A673 (cell line): ENCODE measurements at regions not wholly inside any gene's neighbourhood (a gene's known extent, or its start where the extent isn't known, plus 50 kb on each side); places are given as distances from the start of the nearest gene placed in this dataset.

ENCODE experiments used
- EZH2 ChIP-seq: fragments of 200-600 bp; sonication (generic); IDR thresholded peaks from 2 replicates; pipeline ENCODE4 v1.6.1; 2017; ENCODE audit warnings: borderline replicate concordance, low read depth, mild to moderate bottlenecking, mixed read lengths, antibody characterized with exemption, low read length; ENCODE audit not compliant: poor library complexity, severe bottlenecking
- TF ChIP-seq, protein P1 (sequence below): fragments of 300-800, 200-600 bp; sonication (generic); conservative IDR thresholded peaks from 2 replicates; pipeline ENCODE4 v1.5.1; 2017; ENCODE audit warnings: low read depth, mild to moderate bottlenecking, antibody characterized with exemption, low read length, moderate library complexity, mixed read lengths

DNA sequence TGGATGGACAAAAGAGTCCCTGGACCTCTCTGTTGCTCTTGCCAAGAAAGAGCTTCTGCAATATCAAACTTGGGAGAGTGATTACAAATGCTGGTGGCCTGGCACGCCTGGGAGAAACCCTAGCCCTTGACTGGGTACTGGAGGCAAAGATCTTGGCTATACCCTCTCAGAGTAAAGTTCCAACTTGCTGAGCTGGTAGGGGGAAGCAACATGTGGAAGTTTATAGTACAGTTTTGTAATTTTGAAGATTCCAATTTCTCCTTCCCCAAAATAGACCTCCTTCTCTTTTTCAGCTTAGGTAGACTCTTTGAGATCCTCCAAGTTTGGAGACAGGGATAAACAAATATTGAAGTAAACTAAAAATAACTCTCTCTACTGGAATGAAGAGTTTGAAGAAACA lies 645.3 kb downstream of the NR4A2 start:
- TF ChIP-seq, protein P1, sequence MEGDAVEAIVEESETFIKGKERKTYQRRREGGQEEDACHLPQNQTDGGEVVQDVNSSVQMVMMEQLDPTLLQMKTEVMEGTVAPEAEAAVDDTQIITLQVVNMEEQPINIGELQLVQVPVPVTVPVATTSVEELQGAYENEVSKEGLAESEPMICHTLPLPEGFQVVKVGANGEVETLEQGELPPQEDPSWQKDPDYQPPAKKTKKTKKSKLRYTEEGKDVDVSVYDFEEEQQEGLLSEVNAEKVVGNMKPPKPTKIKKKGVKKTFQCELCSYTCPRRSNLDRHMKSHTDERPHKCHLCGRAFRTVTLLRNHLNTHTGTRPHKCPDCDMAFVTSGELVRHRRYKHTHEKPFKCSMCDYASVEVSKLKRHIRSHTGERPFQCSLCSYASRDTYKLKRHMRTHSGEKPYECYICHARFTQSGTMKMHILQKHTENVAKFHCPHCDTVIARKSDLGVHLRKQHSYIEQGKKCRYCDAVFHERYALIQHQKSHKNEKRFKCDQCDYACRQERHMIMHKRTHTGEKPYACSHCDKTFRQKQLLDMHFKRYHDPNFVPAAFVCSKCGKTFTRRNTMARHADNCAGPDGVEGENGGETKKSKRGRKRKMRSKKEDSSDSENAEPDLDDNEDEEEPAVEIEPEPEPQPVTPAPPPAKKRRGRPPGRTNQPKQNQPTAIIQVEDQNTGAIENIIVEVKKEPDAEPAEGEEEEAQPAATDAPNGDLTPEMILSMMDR, result no peak
- no peak for TF ChIP-seq EZH2
